ENCODE measurements at regions not wholly inside any gene's neighbourhood (a gene's known extent, or its start where the extent isn't known, plus 50 kb on each side); places are given as distances from the start of the nearest gene placed in this dataset.

- TF ChIP-seq POLR2A (IDR thresholded peaks at IDR 0.05; ENCODE audit: low read depth, low read length) (no peak), SPI1 (IDR thresholded peaks at IDR 0.05; ENCODE audit: low read depth, low read length) (no peak), POLR2AphosphoS5 (IDR thresholded peaks at IDR 0.05; ENCODE audit: low read depth, low read length) (no peak), TAF1 (IDR thresholded peaks at IDR 0.05; ENCODE audit: low read depth, low read length) (no peak)
Measured at GRCh38 chr9:119801311-119801710, 432.1 kb upstream of the BRINP1 start.

Measured in GM12891 (cell line).